Tibial nerve (tissue), 4 donors: ENCODE measurements at regions not wholly inside any gene's neighbourhood (a gene's known extent, or its start where the extent isn't known, plus 50 kb on each side); places are given as distances from the start of the nearest gene placed in this dataset.

Experiments used
- EP300 ChIP-seq, 2 donors: sonication (generic); formaldehyde crosslinking; IDR thresholded peaks; one replicate each; pipeline ENCODE4 v1.6.1; 2017; ENCODE audit warnings: antibody characterized with exemption in 2 of 2, mild to moderate bottlenecking in 1 of 2
- POLR2A ChIP-seq, 2 donors: fragments of 450-650 bp; IDR thresholded peaks; one replicate each; pipeline ENCODE4 v1.6.1; 2017; ENCODE audit warnings: antibody characterized with exemption in 2 of 2, mild to moderate bottlenecking in 2 of 2, moderate library complexity in 2 of 2
- TF ChIP-seq, protein P1 (sequence below), 5 experiments: fragments of 200-600 bp in 3 of 5; fragments of 450-650 bp in 2 of 5; sonication (generic) in 3 of 5; IDR thresholded peaks; one replicate each; pipeline ENCODE4 v1.5.1; 2016 to 2019; ENCODE audit warnings: antibody characterized with exemption in 5 of 5, mild to moderate bottlenecking in 3 of 5, moderate library complexity in 2 of 5

GRCh38 chr6:51302431-51302830, 483.8 kb downstream of the TFAP2B start:
- TF ChIP-seq, protein P1, sequence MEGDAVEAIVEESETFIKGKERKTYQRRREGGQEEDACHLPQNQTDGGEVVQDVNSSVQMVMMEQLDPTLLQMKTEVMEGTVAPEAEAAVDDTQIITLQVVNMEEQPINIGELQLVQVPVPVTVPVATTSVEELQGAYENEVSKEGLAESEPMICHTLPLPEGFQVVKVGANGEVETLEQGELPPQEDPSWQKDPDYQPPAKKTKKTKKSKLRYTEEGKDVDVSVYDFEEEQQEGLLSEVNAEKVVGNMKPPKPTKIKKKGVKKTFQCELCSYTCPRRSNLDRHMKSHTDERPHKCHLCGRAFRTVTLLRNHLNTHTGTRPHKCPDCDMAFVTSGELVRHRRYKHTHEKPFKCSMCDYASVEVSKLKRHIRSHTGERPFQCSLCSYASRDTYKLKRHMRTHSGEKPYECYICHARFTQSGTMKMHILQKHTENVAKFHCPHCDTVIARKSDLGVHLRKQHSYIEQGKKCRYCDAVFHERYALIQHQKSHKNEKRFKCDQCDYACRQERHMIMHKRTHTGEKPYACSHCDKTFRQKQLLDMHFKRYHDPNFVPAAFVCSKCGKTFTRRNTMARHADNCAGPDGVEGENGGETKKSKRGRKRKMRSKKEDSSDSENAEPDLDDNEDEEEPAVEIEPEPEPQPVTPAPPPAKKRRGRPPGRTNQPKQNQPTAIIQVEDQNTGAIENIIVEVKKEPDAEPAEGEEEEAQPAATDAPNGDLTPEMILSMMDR (IDR thresholded peaks at IDR 0.05), result no peak
- TF ChIP-seq POLR2A (IDR thresholded peaks at IDR 0.05) (no peak), EP300 (IDR thresholded peaks at IDR 0.05) (no peak)
